Body of pancreas (tissue), 4 donors: ENCODE measurements at regions not wholly inside any gene's neighbourhood (a gene's known extent, or its start where the extent isn't known, plus 50 kb on each side); places are given as distances from the start of the nearest gene placed in this dataset.

Experiments
- ATAC-seq: fragments of 150-250 bp; one replicate; pipeline ENCODE4 v1.9.1; 2016
- DNase-seq, 4 donors: peaks; one replicate each; pipeline ENCODE4 v3.0.0-alpha.2; 2019
- H3K27ac ChIP-seq, 4 donors: fragments of 200-600 bp; sonication (generic); 1 replicate in 3 of 4; 2 replicates in 1 of 4; pipeline versions ENCODE4 v1.5.1 to v1.6.1; 2016 to 2019; ENCODE audit warnings: mild to moderate bottlenecking in 1 of 4, mixed read lengths in 1 of 4, moderate library complexity in 1 of 4
- H3K27me3 ChIP-seq, 2 donors: fragments of 200-600 bp; sonication (generic); one replicate each; pipeline ENCODE4 v1.6.0; 2016; ENCODE audit warnings: mild to moderate bottlenecking in 1 of 2
- H3K36me3 ChIP-seq, 2 donors: fragments of 200-600 bp; sonication (generic); replicated peaks in 1 of 2; 2 replicates each; pipeline ENCODE4 v1.5.1; 2016; ENCODE audit warnings: low read depth in 2 of 2; ENCODE audit not compliant: insufficient read depth in 1 of 2
- H3K4me1 ChIP-seq: fragments of 200-600 bp; sonication (generic); one replicate; pipeline ENCODE4 v1.6.0; 2016
- H3K4me3 ChIP-seq, 2 donors: fragments of 200-600 bp; sonication (generic); 1 replicate in 1 of 2; 2 replicates in 1 of 2; pipeline ENCODE4 v1.5.1; 2016 to 2019
- H3K9me3 ChIP-seq, 3 donors: fragments of 200-600 bp; sonication (generic); 1 replicate in 2 of 3; 2 replicates in 1 of 3; pipeline ENCODE4 v1.5.1; 2016
- CTCF ChIP-seq, 7 experiments: fragments of 450-650 bp in 4 of 7; fragments of 200-600 bp in 3 of 7; sonication (generic) in 3 of 7; IDR thresholded peaks; one replicate each; pipeline ENCODE4 v1.5.1; 2016 to 2019; ENCODE audit warnings: antibody characterized with exemption in 7 of 7
- POLR2A ChIP-seq, 3 donors: fragments of 450-650 bp; IDR thresholded peaks; one replicate each; pipeline ENCODE4 v1.6.1; 2016; ENCODE audit warnings: antibody characterized with exemption in 3 of 3, mild to moderate bottlenecking in 2 of 3
- WGBS, 2 donors: methylation state at CpG; one replicate each; pipeline ENCODE4 v1.1.5; 2017; 5-methylcytosine and 5-hydroxymethylcytosine counted together
- intact Hi-C: fragments of 100-400 bp; cut with DNase I; formaldehyde crosslinking; loops from one replicate; pipeline ENCODE4 v1.15.1; 2023

- TF ChIP-seq POLR2A (IDR thresholded peaks at IDR 0.05): no peak
- no peak for TF ChIP-seq CTCF (IDR thresholded peaks at IDR 0.05)
- no peaks in the 10 kb centered on the region for H3K9me3 ChIP-seq
- no peaks in the 10 kb centered on the region for H3K36me3 ChIP-seq
- no peaks in the 10 kb centered on the region for H3K27me3 ChIP-seq
- intact Hi-C loops: no loop called here
- no peak overlapping the region for H3K4me3 ChIP-seq
- 43 to 72% methylated on average over 3 of the region's 3 CpGs for WGBS, 2 donors
- peak; percentile 62 for ATAC-seq
- H3K4me1 ChIP-seq: no peaks in the 10 kb centered on the region
- H3K27ac ChIP-seq: no peak overlapping the region
- DNase-seq: peak; percentile 39 to 63 (median 48)
These were observed 355.8 kb downstream of the RPS24 start for GRCh38 chr10:78389419-78389818.

GRCh38 chr10:78390051-78390450, 356.4 kb downstream of the RPS24 start:
- Histone ChIP-seq H3K27me3 (no peaks in the 10 kb centered on the region), H3K36me3 (no peaks in the 10 kb centered on the region), H3K9me3 (no peaks in the 10 kb centered on the region), H3K4me3 (no peak overlapping the region), H3K27ac (no peak overlapping the region), H3K4me1 (no peaks in the 10 kb centered on the region)
- no peak for DNase-seq
- intact Hi-C loops: no loop called here
- TF ChIP-seq POLR2A (IDR thresholded peaks at IDR 0.05): no peak
- no peak for ATAC-seq
- 64 to 89% methylated on average over 4 to 6 of the region's 6 CpGs for WGBS, 2 donors

GRCh38 chr10:78390817-78391216, 357.2 kb downstream of the RPS24 start:
- Histone ChIP-seq H3K4me1 (no peaks in the 10 kb centered on the region), H3K27ac (no peak overlapping the region), H3K27me3 (no peaks in the 10 kb centered on the region), H3K4me3 (no peak overlapping the region), H3K9me3 (no peaks in the 10 kb centered on the region), H3K36me3 (no peaks in the 10 kb centered on the region)
- intact Hi-C loops: no loop called here
- no peak for DNase-seq
- WGBS, 2 donors: 85 to 89% methylated on average over 5 of the region's 5 CpGs
- no peak for ATAC-seq
- TF ChIP-seq POLR2A (IDR thresholded peaks at IDR 0.05): no peak
- no peak for TF ChIP-seq CTCF (IDR thresholded peaks at IDR 0.05)

GRCh38 chr10:78391585-78391984, 357.9 kb downstream of the RPS24 start:
- WGBS, 2 donors: 86 to 87% methylated on average over 7 of the region's 7 CpGs
- H3K9me3 ChIP-seq: no peaks in the 10 kb centered on the region
- H3K4me1 ChIP-seq: no peaks in the 10 kb centered on the region
- no peaks in the 10 kb centered on the region for H3K36me3 ChIP-seq
- DNase-seq: no peak
- no peak overlapping the region for H3K4me3 ChIP-seq
- H3K27me3 ChIP-seq: no peaks in the 10 kb centered on the region
- intact Hi-C loops: no loop called here
- no peak for ATAC-seq
- TF ChIP-seq CTCF (IDR thresholded peaks at IDR 0.05) (no peak), POLR2A (IDR thresholded peaks at IDR 0.05) (no peak)
- H3K27ac ChIP-seq: no peak overlapping the region

- H3K4me1 ChIP-seq: no peaks in the 10 kb centered on the region
- H3K36me3 ChIP-seq: no peaks in the 10 kb centered on the region
- H3K27ac ChIP-seq: no peak overlapping the region
- ATAC-seq: no peak
- whole genome bisulfite sequencing, 2 donors: 89 to 97% methylated on average over 2 of the region's 2 CpGs
- DNase-seq: no peak
- no peaks in the 10 kb centered on the region for H3K27me3 ChIP-seq
- no peak overlapping the region for H3K4me3 ChIP-seq
- intact Hi-C loops: no loop called here
- no peaks in the 10 kb centered on the region for H3K9me3 ChIP-seq
- TF ChIP-seq CTCF (IDR thresholded peaks at IDR 0.05) (no peak), POLR2A (IDR thresholded peaks at IDR 0.05) (no peak)
These were observed 358.5 kb downstream of the RPS24 start for GRCh38 chr10:78392197-78392596.
